GM12872 (cell line): ENCODE measurements at regions not wholly inside any gene's neighbourhood (a gene's known extent, or its start where the extent isn't known, plus 50 kb on each side); places are given as distances from the start of the nearest gene placed in this dataset.

Experiments used
- CTCF ChIP-seq: IDR thresholded peaks from 3 replicates; pipeline ENCODE4 v1.5.1; 2011; ENCODE audit warnings: low read depth, mild to moderate bottlenecking, low read length, moderate library complexity; ENCODE audit not compliant: insufficient read depth

- TF ChIP-seq CTCF = no peak
Observed at GRCh38 chr13:106176117-106176516, 359.3 kb downstream of the EFNB2 start.

GRCh38 chr13:106173891-106174610 is 361.4 kb downstream of the EFNB2 start:
- TF ChIP-seq CTCF = no peak

- TF ChIP-seq CTCF = no peak
Observed at GRCh38 chr13:106173346-106173745, 362.1 kb downstream of the EFNB2 start.

GRCh38 chr13:106172176-106172905 is 363.1 kb downstream of the EFNB2 start:
- TF ChIP-seq CTCF = no peak

- TF ChIP-seq CTCF = no peak
Observed at GRCh38 chr13:106163426-106163825, 372.0 kb downstream of the EFNB2 start.

- TF ChIP-seq CTCF = no peak
Observed at GRCh38 chr13:106161146-106161545, 374.3 kb downstream of the EFNB2 start.

GRCh38 chr13:106159295-106160195 is 375.9 kb downstream of the EFNB2 start:
- no peak for TF ChIP-seq CTCF
